HCT116 (cell line): ENCODE measurements at regions not wholly inside any gene's neighbourhood (a gene's known extent, or its start where the extent isn't known, plus 50 kb on each side); places are given as distances from the start of the nearest gene placed in this dataset.

Source experiments
- ATAC-seq: fragments of 200-7000 bp; cut with Tn5 transposase; 2 replicates; pipeline ENCODE4 v1.9.1; 2020; ENCODE audit warnings: mild to moderate bottlenecking, moderate library complexity
- BruUV-seq: library from RNA; stranded (reverse); fragments of 400-500 nt; replicated peaks from 2 replicates; lab custom pipeline; 2021; lab: Mats Ljungman, UMichigan
- CTCF ChIA-PET: fragments of 300-600 bp; sonication (Branson Sonifier 250); formaldehyde crosslinking; loops from one replicate; lab custom pipeline; 2021; ENCODE audit warnings: antibody characterized with exemption; lab: Charles Lee
- POLR2A ChIA-PET: fragments of 300-600, 350-600 bp; sonication (Branson Sonifier 250); formaldehyde crosslinking; loops from one replicate; lab custom pipeline; 2021; ENCODE audit warnings: antibody characterized with exemption; lab: Charles Lee
- RAD21 ChIA-PET, 2 experiments: fragments of 300-600 bp; sonication (Branson Sonifier 250); formaldehyde crosslinking; loops; one replicate each; lab custom pipeline; 2023; ENCODE audit warnings: low total read pairs in 2 of 2; ENCODE audit not compliant: uncharacterized antibody in 2 of 2, unreplicated experiment in 2 of 2, low non-redundant PET in 1 of 2; lab: Charles Lee
- DNase-seq: peaks from one replicate; pipeline ENCODE4 v3.0.0-alpha.2; 2010; ENCODE audit warnings: low read depth, low spot score
- H2AFZ ChIP-seq: fragments of 200-600 bp; shearing (Covaris generic), sonication (generic); 2 replicates; pipeline ENCODE4 v1.6.1; 2017; ENCODE audit warnings: low read depth, mixed run types, mixed read lengths, antibody characterized with exemption, low read length; ENCODE audit not compliant: poor library complexity, severe bottlenecking
- H3K27ac ChIP-seq: 2 replicates; pipeline ENCODE4 v1.5.1; 2012; ENCODE audit warnings: low read depth, low read length
- H3K27me3 ChIP-seq: fragments of 200-600 bp; sonication (generic); 2 replicates; pipeline ENCODE4 v1.6.1; 2016; ENCODE audit warnings: mixed run types, low read length, mixed read lengths; ENCODE audit not compliant: insufficient read depth
- H3K36me3 ChIP-seq, 2 experiments: fragments of 200-500 bp in 1 of 2; fragments of 200-600 bp in 1 of 2; sonication (Bioruptor generic) in 1 of 2; sonication (generic) in 1 of 2; 2 replicates each; pipeline versions ENCODE4 v1.5.1 to v1.6.1; 2014 to 2016; ENCODE audit warnings: low read length in 2 of 2, inconsistent platforms in 1 of 2, mixed read lengths in 1 of 2, mixed run types in 1 of 2; ENCODE audit not compliant: insufficient read depth in 2 of 2, control insufficient read depth in 1 of 2
- H3K4me1 ChIP-seq, 2 experiments: fragments of 200-600 bp in 1 of 2; sonication (generic) in 1 of 2; 2 replicates each; pipeline versions ENCODE4 v1.5.1 to v1.6.1; 2012 to 2017; ENCODE audit warnings: low read length in 2 of 2, inconsistent platforms in 1 of 2, mild to moderate bottlenecking in 1 of 2, mixed read lengths in 1 of 2, mixed run types in 1 of 2, moderate library complexity in 1 of 2; ENCODE audit not compliant: insufficient read depth in 2 of 2, control insufficient read depth in 1 of 2
- H3K4me2 ChIP-seq: fragments of 200-600 bp; sonication (generic); 2 replicates; pipeline ENCODE4 v1.6.1; 2017; ENCODE audit warnings: mixed run types, low read length, mixed read lengths
- H3K4me3 ChIP-seq, 2 experiments: fragments of 200-600 bp in 1 of 2; sonication (generic) in 1 of 2; replicated peaks in 1 of 2; 2 replicates each; pipeline ENCODE4 v1.5.1; 2011 to 2016; ENCODE audit warnings: low read length in 2 of 2, control low read depth in 1 of 2, low read depth in 1 of 2, mild to moderate bottlenecking in 1 of 2, mixed read lengths in 1 of 2, mixed run types in 1 of 2
- H3K79me2 ChIP-seq: fragments of 200-600 bp; sonication (generic); 2 replicates; pipeline ENCODE4 v1.6.1; 2017; ENCODE audit warnings: mild to moderate bottlenecking, mixed run types, low read length, moderate library complexity, mixed read lengths; ENCODE audit not compliant: insufficient read depth
- H3K9ac ChIP-seq: fragments of 200-600 bp; sonication (generic); 2 replicates; pipeline ENCODE4 v1.6.1; 2016; ENCODE audit warnings: low read length, mixed read lengths
- H3K9me2 ChIP-seq: fragments of 200-600 bp; sonication (generic), shearing (Covaris generic); 2 replicates; pipeline ENCODE4 v1.6.1; 2017; ENCODE audit warnings: mixed run types, mild to moderate bottlenecking, moderate library complexity; ENCODE audit not compliant: insufficient read depth
- H3K9me3 ChIP-seq, 2 experiments: fragments of 200-500 bp in 1 of 2; fragments of 200-600 bp in 1 of 2; sonication (Bioruptor generic) in 1 of 2; sonication (generic) in 1 of 2; 2 replicates each; pipeline ENCODE4 v1.6.1; 2014 to 2017; ENCODE audit warnings: low read length in 2 of 2, mixed read lengths in 2 of 2, inconsistent platforms in 1 of 2, low read depth in 1 of 2, mild to moderate bottlenecking in 1 of 2, mixed run types in 1 of 2, moderate library complexity in 1 of 2; ENCODE audit not compliant: control insufficient read depth in 1 of 2, insufficient read depth in 1 of 2
- H4K20me1 ChIP-seq: fragments of 200-600 bp; sonication (generic), shearing (Covaris generic); 2 replicates; pipeline ENCODE4 v1.6.1; 2017; ENCODE audit warnings: mixed run types, mild to moderate bottlenecking, moderate library complexity; ENCODE audit not compliant: insufficient read depth
- EGR1 ChIP-seq: IDR thresholded peaks from 2 replicates; pipeline ENCODE4 v1.6.1; 2012; ENCODE audit warnings: low read depth
- FOSL1 ChIP-seq: IDR thresholded peaks from 2 replicates; pipeline ENCODE4 v1.6.1; 2012; ENCODE audit warnings: low read depth
- JUND ChIP-seq: IDR thresholded peaks from 2 replicates; pipeline ENCODE4 v1.6.1; 2012
- POLR2A ChIP-seq: IDR thresholded peaks from 2 replicates; pipeline ENCODE4 v1.7.0; 2011; ENCODE audit warnings: borderline replicate concordance; ENCODE audit not compliant: insufficient read depth, insufficient read length; ENCODE audit errors: extremely low read depth
- ZFX ChIP-seq: fragments of 450-650 bp; IDR thresholded peaks from 2 replicates; pipeline ENCODE4 v1.6.1; 2017
- intact Hi-C: fragments of 100-400 bp; cut with micrococcal nuclease; formaldehyde crosslinking; loops from 2 replicates; pipeline ENCODE4 v1.10.0; 2022
- TF ChIP-seq, protein P1 (sequence below), 3 experiments: fragments of 200-600 bp in 1 of 3; sonication (generic) in 1 of 3; IDR thresholded peaks in 2 of 3; conservative IDR thresholded peaks in 1 of 3; 2 replicates each; pipeline ENCODE4 v1.5.1; 2012 to 2017; ENCODE audit warnings: low read depth in 2 of 3, low read length in 2 of 3, antibody characterized with exemption in 1 of 3, borderline replicate concordance in 1 of 3, control low read depth in 1 of 3, mild to moderate bottlenecking in 1 of 3, mixed read lengths in 1 of 3, mixed run types in 1 of 3, moderate library complexity in 1 of 3; ENCODE audit not compliant: insufficient read depth in 1 of 3

DNA sequence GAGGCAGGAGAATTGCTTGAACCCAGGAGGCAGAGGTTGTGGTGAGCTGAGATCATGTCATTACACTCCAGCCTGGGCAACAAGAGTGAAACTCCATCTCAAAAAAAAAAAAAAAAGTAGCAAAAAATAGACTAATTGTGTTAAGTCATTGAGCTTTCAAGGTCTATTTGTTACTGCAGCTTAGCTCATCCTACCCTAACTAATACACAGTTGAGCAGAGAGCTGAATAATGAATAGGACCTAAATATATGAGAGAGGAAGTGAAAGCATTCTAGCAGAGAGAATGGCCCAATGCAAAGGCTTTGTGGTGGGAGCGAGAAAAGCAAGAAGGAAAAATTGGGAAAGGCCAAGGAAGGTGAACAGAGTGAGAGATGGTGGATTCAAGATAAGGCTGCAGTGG, 128.3 kb downstream of the AXIN2 start:
- peaks cover 0 to 7% of the 10 kb centered on the region in 2 experiments; a peak in 1 of 4 replicates for H3K9me3 ChIP-seq
- no peak overlapping the region for H3K9ac ChIP-seq
- H4K20me1 ChIP-seq, result no peaks in the 10 kb centered on the region
- ChIA-PET POLR2A (no interaction called here), CTCF (no interaction called here), RAD21 (no interaction called here)
- no TSS peak for BruUV-seq
- TF ChIP-seq EGR1 (no peak), FOSL1 (no peak), JUND (no peak)
- no peak overlapping the region for H2AFZ ChIP-seq
- no peaks in the 10 kb centered on the region for H3K9me2 ChIP-seq
- no peaks in the 10 kb centered on the region for H3K79me2 ChIP-seq
- no peak overlapping the region for H3K4me3 ChIP-seq
- H3K36me3 ChIP-seq, result no peaks in the 10 kb centered on the region
- intact Hi-C loops, result no loop called here
- no peak overlapping the region for H3K4me2 ChIP-seq
- DNase-seq (no peak), ATAC-seq (no peak)
- peak overlapping the region; percentile 67 for H3K27ac ChIP-seq
- H3K27me3 ChIP-seq, result no peaks in the 10 kb centered on the region
- peaks cover 19 to 21% of the 10 kb centered on the region in 2 experiments for H3K4me1 ChIP-seq

DNA sequence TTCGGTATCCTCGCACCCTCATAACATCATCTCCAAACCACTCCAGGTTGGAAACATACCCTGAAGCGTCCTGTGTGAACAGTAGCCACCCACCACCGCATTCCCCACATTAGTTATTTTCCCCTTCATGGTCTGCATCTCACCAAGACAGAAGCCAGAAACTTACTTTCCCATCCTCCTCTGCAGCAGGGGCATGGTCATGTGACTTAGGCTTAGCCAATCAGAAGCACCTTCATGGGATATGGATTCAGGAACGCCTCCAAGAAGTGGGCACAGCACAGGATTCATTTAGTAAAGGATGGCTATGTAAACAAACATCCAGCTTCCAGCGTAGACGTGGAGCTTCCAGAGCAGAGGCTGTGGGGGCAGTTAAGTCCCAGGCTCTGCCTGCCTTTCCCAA, 130.3 kb downstream of the AXIN2 start:
- ChIA-PET CTCF (no interaction called here), RAD21 (no interaction called here), POLR2A (no interaction called here)
- Histone ChIP-seq H3K79me2 (no peaks in the 10 kb centered on the region), H3K27ac (no peak overlapping the region), H3K9ac (no peak overlapping the region), H3K9me3 (peaks cover 0 to 7% of the 10 kb centered on the region in 2 experiments; a peak in 1 of 4 replicates), H3K4me2 (no peak overlapping the region), H2AFZ (no peak overlapping the region), H3K9me2 (no peaks in the 10 kb centered on the region), H4K20me1 (no peaks in the 10 kb centered on the region), H3K27me3 (no peaks in the 10 kb centered on the region), H3K4me1 (peaks cover 19 to 21% of the 10 kb centered on the region in 2 experiments), H3K36me3 (no peaks in the 10 kb centered on the region), H3K4me3 (no peak overlapping the region)
- 0 out of 2 replicates have a peak, but pooled peaks have one; percentile 10 for TF ChIP-seq ZFX
- TF ChIP-seq POLR2A, result no peak
- TF ChIP-seq, protein P1, sequence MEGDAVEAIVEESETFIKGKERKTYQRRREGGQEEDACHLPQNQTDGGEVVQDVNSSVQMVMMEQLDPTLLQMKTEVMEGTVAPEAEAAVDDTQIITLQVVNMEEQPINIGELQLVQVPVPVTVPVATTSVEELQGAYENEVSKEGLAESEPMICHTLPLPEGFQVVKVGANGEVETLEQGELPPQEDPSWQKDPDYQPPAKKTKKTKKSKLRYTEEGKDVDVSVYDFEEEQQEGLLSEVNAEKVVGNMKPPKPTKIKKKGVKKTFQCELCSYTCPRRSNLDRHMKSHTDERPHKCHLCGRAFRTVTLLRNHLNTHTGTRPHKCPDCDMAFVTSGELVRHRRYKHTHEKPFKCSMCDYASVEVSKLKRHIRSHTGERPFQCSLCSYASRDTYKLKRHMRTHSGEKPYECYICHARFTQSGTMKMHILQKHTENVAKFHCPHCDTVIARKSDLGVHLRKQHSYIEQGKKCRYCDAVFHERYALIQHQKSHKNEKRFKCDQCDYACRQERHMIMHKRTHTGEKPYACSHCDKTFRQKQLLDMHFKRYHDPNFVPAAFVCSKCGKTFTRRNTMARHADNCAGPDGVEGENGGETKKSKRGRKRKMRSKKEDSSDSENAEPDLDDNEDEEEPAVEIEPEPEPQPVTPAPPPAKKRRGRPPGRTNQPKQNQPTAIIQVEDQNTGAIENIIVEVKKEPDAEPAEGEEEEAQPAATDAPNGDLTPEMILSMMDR (IDR thresholded peaks at IDR 0.05 in 2 of 3, conservative IDR thresholded peaks at IDR 0.05 in 1 of 3; ENCODE audit: borderline replicate concordance in 1 of 3, insufficient read depth in 1 of 3, low read depth in 2 of 3, low read length in 2 of 3), result no peak
- DNase-seq (no peak), ATAC-seq (no peak)
- intact Hi-C loops, result no loop called here
- no TSS peak for BruUV-seq
